Epithelial cell of esophagus (primary cell): ENCODE measurements at regions not wholly inside any gene's neighbourhood (a gene's known extent, or its start where the extent isn't known, plus 50 kb on each side); places are given as distances from the start of the nearest gene placed in this dataset.

Source experiments
- DNase-seq: peaks from one replicate; pipeline ENCODE4 v3.0.0; 2010; ENCODE audit warnings: low read depth
- H3K4me3 ChIP-seq: 2 replicates; pipeline ENCODE4 v1.5.1; 2011; ENCODE audit warnings: mild to moderate bottlenecking, low read length, control low read depth
- CTCF ChIP-seq: IDR thresholded peaks from 2 replicates; pipeline ENCODE4 v1.5.1; 2011; ENCODE audit warnings: low read depth, mild to moderate bottlenecking, low read length, control low read depth, inconsistent platforms; ENCODE audit not compliant: insufficient read depth; ENCODE audit errors: missing control alignments

GRCh38 chr7:7105800-7106582 lies 76.4 kb upstream of the C1GALT1 start:
- no peak overlapping the region for H3K4me3 ChIP-seq
- TF ChIP-seq CTCF, result no peak
- no peak for DNase-seq

GRCh38 chr7:7108931-7109330 lies 73.4 kb upstream of the C1GALT1 start:
- H3K4me3 ChIP-seq, result no peak overlapping the region
- TF ChIP-seq CTCF, result no peak
- DNase-seq, result no peak

GRCh38 chr7:7109934-7110333 lies 72.4 kb upstream of the C1GALT1 start:
- TF ChIP-seq CTCF, result no peak
- no peak for DNase-seq
- no peak overlapping the region for H3K4me3 ChIP-seq

- DNase-seq, result no peak
- no peak for TF ChIP-seq CTCF
- H3K4me3 ChIP-seq, result no peak overlapping the region
Measured at GRCh38 chr7:7110706-7111105, 71.6 kb upstream of the C1GALT1 start.

- no peak for DNase-seq
- TF ChIP-seq CTCF, result no peak
- H3K4me3 ChIP-seq, result no peak overlapping the region
Measured at GRCh38 chr7:7112868-7113267, 69.5 kb upstream of the C1GALT1 start.

GRCh38 chr7:7114575-7115291 lies 67.6 kb upstream of the C1GALT1 start:
- DNase-seq, result no peak
- no peak for TF ChIP-seq CTCF
- no peak overlapping the region for H3K4me3 ChIP-seq

- H3K4me3 ChIP-seq, result no peak overlapping the region
- no peak for TF ChIP-seq CTCF
- DNase-seq, result no peak
Measured at GRCh38 chr7:7117935-7118586, 64.3 kb upstream of the C1GALT1 start.
